ENCODE measurements at regions not wholly inside any gene's neighbourhood (a gene's known extent, or its start where the extent isn't known, plus 50 kb on each side); places are given as distances from the start of the nearest gene placed in this dataset.
"Not testable (repeated sequence)": the region's sequence is repeated elsewhere in the genome, so short reads cannot be mapped to it uniquely, and the experiment has no call there.

GRCh38 chr9:82421498-82421897 lies 432.9 kb downstream of the SPATA31D1 start:
- Histone ChIP-seq H3K4me1 (no peaks in the 10 kb centered on the region), H3K4me3 (no peak overlapping the region), H3K36me3 (no peaks in the 10 kb centered on the region), H3K27ac (no peak overlapping the region), H3K27me3 (no peaks in the 10 kb centered on the region), H3K9me3 (no peaks in the 10 kb centered on the region)
- intact Hi-C loops (cut with DNase I), result no loop called here
- WGBS, 2 donors, result 71 to 73% methylated on average over 6 of the region's 6 CpGs
- TF ChIP-seq CTCF (IDR thresholded peaks at IDR 0.05) (no peak), EP300 (IDR thresholded peaks at IDR 0.05) (no peak), POLR2AphosphoS5 (IDR thresholded peaks at IDR 0.05) (no peak)
- no peak for DNase-seq

- intact Hi-C loops (cut with DNase I), result no loop called here
- Histone ChIP-seq H3K27me3 (no peaks in the 10 kb centered on the region), H3K9me3 (no peaks in the 10 kb centered on the region), H3K4me3 (no peak overlapping the region), H3K36me3 (no peaks in the 10 kb centered on the region), H3K4me1 (no peaks in the 10 kb centered on the region), H3K27ac (no peak overlapping the region)
- DNase-seq, result no peak
- 17 to 65% methylated on average over 4 of the region's 4 CpGs for WGBS, 2 donors
- TF ChIP-seq EP300 (IDR thresholded peaks at IDR 0.05) (no peak), POLR2A (IDR thresholded peaks at IDR 0.05) (no peak), POLR2AphosphoS5 (IDR thresholded peaks at IDR 0.05) (no peak), CTCF (IDR thresholded peaks at IDR 0.05) (no peak)
These were observed 435.1 kb downstream of the SPATA31D1 start for GRCh38 chr9:82423700-82424099.

GRCh38 chr9:82424599-82425120 lies 436.1 kb downstream of the SPATA31D1 start:
- Histone ChIP-seq H3K4me1 (no peaks in the 10 kb centered on the region), H3K27me3 (no peaks in the 10 kb centered on the region), H3K36me3 (no peaks in the 10 kb centered on the region), H3K4me3 (no peak overlapping the region), H3K27ac (no peak overlapping the region), H3K9me3 (no peaks in the 10 kb centered on the region)
- no peak for DNase-seq
- no peak for TF ChIP-seq CTCF (IDR thresholded peaks at IDR 0.05)
- no peak for TF ChIP-seq POLR2A (IDR thresholded peaks at IDR 0.05)
- TF ChIP-seq POLR2AphosphoS5 (IDR thresholded peaks at IDR 0.05), result no peak
- TF ChIP-seq EP300 (IDR thresholded peaks at IDR 0.05), result no peak
- intact Hi-C loops (cut with DNase I), result no loop called here

GRCh38 chr9:82431121-82431520 lies 442.5 kb downstream of the SPATA31D1 start:
- DNase-seq, result no peak
- no peaks in the 10 kb centered on the region for H3K27me3 ChIP-seq
- TF ChIP-seq CTCF (IDR thresholded peaks at IDR 0.05) (no peak), POLR2AphosphoS5 (IDR thresholded peaks at IDR 0.05) (no peak), EP300 (IDR thresholded peaks at IDR 0.05) (no peak), POLR2A (IDR thresholded peaks at IDR 0.05) (no peak)
- H3K4me3 ChIP-seq, result no peak overlapping the region
- WGBS, 2 donors, result 92% methylated on average over 18 of the region's 18 CpGs
- no peak overlapping the region for H3K27ac ChIP-seq
- peaks cover 0 to 5% (median 0%) of the 10 kb centered on the region in 4 donors for H3K9me3 ChIP-seq
- H3K36me3 ChIP-seq, result no peaks in the 10 kb centered on the region
- no peaks in the 10 kb centered on the region for H3K4me1 ChIP-seq
- intact Hi-C loops (cut with DNase I), result no loop called here

- H3K4me1 ChIP-seq; H3K4me3 ChIP-seq; H3K36me3 ChIP-seq; intact Hi-C loops (cut with DNase I); H3K9me3 ChIP-seq; H3K27ac ChIP-seq; H3K27me3 ChIP-seq; DNase-seq: not testable (repeated sequence)
- 95 to 97% methylated on average over 15 of the region's 15 CpGs for WGBS, 2 donors
These were observed 444.8 kb downstream of the SPATA31D1 start for GRCh38 chr9:82433290-82433931.
